Fibroblast of lung (primary cell): ENCODE measurements at regions not wholly inside any gene's neighbourhood (a gene's known extent, or its start where the extent isn't known, plus 50 kb on each side); places are given as distances from the start of the nearest gene placed in this dataset.

Experiments used
- DNase-seq, 2 donors: peaks; one replicate each; pipeline versions ENCODE4 v3.0.0 to v3.0.0-alpha.2; 2010; ENCODE audit warnings: low read depth in 2 of 2
- H2AFZ ChIP-seq: 2 replicates; pipeline ENCODE4 v1.5.1; 2012; ENCODE audit warnings: low read length, control low read depth, inconsistent platforms
- H3K27ac ChIP-seq: 2 replicates; pipeline ENCODE4 v1.5.1; 2011; ENCODE audit warnings: low read length, control low read depth; ENCODE audit not compliant: insufficient read depth
- H3K27me3 ChIP-seq: 2 replicates; pipeline ENCODE4 v1.5.1; 2011; ENCODE audit warnings: mild to moderate bottlenecking, low read length; ENCODE audit not compliant: control insufficient read depth, insufficient read depth
- H3K36me3 ChIP-seq: 2 replicates; pipeline ENCODE4 v1.5.1; 2011; ENCODE audit warnings: low read length; ENCODE audit not compliant: control insufficient read depth, insufficient read depth
- H3K4me1 ChIP-seq: 2 replicates; pipeline ENCODE4 v1.5.1; 2011; ENCODE audit warnings: low read length; ENCODE audit not compliant: control insufficient read depth, insufficient read depth; ENCODE audit errors: extremely low read depth
- H3K4me2 ChIP-seq: 2 replicates; pipeline ENCODE4 v1.5.1; 2011; ENCODE audit warnings: low read length, control low read depth; ENCODE audit not compliant: insufficient read depth; ENCODE audit errors: extremely low read depth
- H3K4me3 ChIP-seq, 4 experiments: fragments of 200-600 bp in 1 of 4; sonication (generic) in 1 of 4; replicated peaks in 1 of 4; 2 replicates each; pipeline ENCODE4 v1.5.1; 2011 to 2016; ENCODE audit warnings: low read length in 4 of 4, low read depth in 3 of 4, mild to moderate bottlenecking in 3 of 4, control low read depth in 2 of 4, inconsistent platforms in 1 of 4, mixed read lengths in 1 of 4; ENCODE audit not compliant: insufficient read depth in 1 of 4; ENCODE audit errors: control extremely low read depth in 1 of 4
- H3K79me2 ChIP-seq: 2 replicates; pipeline ENCODE4 v1.5.1; 2012; ENCODE audit warnings: mild to moderate bottlenecking, low read length, inconsistent platforms; ENCODE audit not compliant: control insufficient read depth, insufficient read depth
- H3K9ac ChIP-seq: 2 replicates; pipeline ENCODE4 v1.5.1; 2011; ENCODE audit warnings: mild to moderate bottlenecking, low read length, control low read depth; ENCODE audit not compliant: insufficient read depth
- H3K9me3 ChIP-seq: 2 replicates; pipeline ENCODE4 v1.5.1; 2012; ENCODE audit warnings: low read depth, low read length; ENCODE audit not compliant: control insufficient read depth, insufficient read depth
- H4K20me1 ChIP-seq: 2 replicates; pipeline ENCODE4 v1.5.1; 2011; ENCODE audit warnings: low read length; ENCODE audit not compliant: control insufficient read depth, insufficient read depth; ENCODE audit errors: extremely low read depth
- EZH2 ChIP-seq: IDR thresholded peaks from 2 replicates; pipeline ENCODE4 v1.5.1; 2012; ENCODE audit warnings: low read length, control low read depth, mild to moderate bottlenecking; ENCODE audit errors: missing control alignments
- TF ChIP-seq, protein P1 (sequence below), 2 donors: IDR thresholded peaks in 1 of 2; conservative IDR thresholded peaks in 1 of 2; 1 replicate in 1 of 2; 2 replicates in 1 of 2; pipeline ENCODE4 v1.5.1; 2011 to 2012; ENCODE audit warnings: low read length in 2 of 2, control low read depth in 1 of 2, inconsistent platforms in 1 of 2, low read depth in 1 of 2, mild to moderate bottlenecking in 1 of 2

DNA sequence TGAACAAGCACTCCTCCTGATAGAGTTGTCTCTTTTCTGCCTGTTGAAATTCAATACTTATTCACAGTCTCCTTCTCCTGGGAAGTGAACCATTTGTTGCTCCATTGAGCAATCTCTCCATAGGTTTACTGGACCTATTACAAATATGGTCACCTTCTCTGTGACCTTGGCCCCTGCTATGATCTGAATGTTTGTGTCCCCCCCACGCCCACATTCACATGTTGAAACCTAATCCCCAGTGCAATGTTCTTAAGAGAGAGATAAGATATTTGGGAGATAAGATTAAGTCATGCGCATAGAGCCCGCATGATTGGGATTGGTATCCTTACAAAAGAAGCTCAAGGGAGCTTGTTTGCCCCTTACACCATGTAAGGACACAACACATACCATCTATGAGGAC, 54.1 kb upstream of the GABRE start:
- no peaks in the 10 kb centered on the region for H3K9me3 ChIP-seq
- TF ChIP-seq, protein P1, sequence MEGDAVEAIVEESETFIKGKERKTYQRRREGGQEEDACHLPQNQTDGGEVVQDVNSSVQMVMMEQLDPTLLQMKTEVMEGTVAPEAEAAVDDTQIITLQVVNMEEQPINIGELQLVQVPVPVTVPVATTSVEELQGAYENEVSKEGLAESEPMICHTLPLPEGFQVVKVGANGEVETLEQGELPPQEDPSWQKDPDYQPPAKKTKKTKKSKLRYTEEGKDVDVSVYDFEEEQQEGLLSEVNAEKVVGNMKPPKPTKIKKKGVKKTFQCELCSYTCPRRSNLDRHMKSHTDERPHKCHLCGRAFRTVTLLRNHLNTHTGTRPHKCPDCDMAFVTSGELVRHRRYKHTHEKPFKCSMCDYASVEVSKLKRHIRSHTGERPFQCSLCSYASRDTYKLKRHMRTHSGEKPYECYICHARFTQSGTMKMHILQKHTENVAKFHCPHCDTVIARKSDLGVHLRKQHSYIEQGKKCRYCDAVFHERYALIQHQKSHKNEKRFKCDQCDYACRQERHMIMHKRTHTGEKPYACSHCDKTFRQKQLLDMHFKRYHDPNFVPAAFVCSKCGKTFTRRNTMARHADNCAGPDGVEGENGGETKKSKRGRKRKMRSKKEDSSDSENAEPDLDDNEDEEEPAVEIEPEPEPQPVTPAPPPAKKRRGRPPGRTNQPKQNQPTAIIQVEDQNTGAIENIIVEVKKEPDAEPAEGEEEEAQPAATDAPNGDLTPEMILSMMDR (conservative IDR thresholded peaks at IDR 0.05 in 1 of 2, IDR thresholded peaks at IDR 0.05 in 1 of 2; ENCODE audit: low read depth in 1 of 2, low read length in 2 of 2): no peak
- no peak for TF ChIP-seq EZH2

DNA sequence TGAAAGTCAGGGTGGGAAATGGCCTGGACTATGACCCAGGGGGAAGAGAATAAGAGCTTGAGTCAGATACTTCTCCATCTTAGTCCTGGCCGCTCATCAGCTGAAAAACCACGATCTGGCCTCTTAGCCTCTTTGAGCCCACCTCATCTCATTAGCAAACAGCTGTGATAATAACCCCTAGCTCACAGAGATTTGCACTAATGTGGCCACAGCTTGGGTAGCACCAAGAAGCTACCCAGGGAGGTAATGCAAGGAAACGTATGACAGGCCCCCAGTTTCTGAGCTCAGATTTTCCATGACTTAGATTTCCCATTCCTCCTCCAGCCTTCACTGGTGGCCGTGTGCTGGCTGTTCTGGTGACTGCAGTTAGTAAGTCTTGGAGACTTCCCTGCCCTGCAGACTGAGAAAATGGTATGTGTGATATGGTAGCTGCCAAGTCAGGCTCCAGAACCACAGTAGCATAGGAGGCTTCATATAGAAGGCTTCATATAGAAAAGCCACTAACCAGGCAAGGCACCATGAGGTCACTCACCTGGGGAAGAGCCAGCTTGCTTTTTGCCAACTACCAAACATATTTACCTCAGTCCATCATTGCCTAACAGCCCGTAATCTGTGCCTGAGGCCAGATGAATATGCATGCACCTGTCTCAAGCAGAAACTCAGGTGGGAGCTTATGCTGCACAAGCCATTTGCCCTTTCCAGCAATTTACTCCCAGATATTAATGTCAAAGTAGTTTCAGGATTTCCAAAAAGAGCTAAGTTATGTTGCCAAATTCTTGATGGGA, 51.4 kb upstream of the GABRE start:
- no peak overlapping the region for H2AFZ ChIP-seq
- H3K9ac ChIP-seq: no peak overlapping the region
- DNase-seq: peak in 1 of 2 donors; percentile 77
- H3K4me2 ChIP-seq: no peak overlapping the region
- H3K36me3 ChIP-seq: no peaks in the 10 kb centered on the region
- TF ChIP-seq, protein P1 (conservative IDR thresholded peaks at IDR 0.05 in 1 of 2, IDR thresholded peaks at IDR 0.05 in 1 of 2; ENCODE audit: low read depth in 1 of 2, low read length in 2 of 2): no peak
- no peak for TF ChIP-seq EZH2
- H4K20me1 ChIP-seq: no peaks in the 10 kb centered on the region
- H3K4me1 ChIP-seq: no peaks in the 10 kb centered on the region
- H3K27me3 ChIP-seq: no peaks in the 10 kb centered on the region
- no peaks in the 10 kb centered on the region for H3K79me2 ChIP-seq
- H3K9me3 ChIP-seq: no peaks in the 10 kb centered on the region
- no peak overlapping the region for H3K4me3 ChIP-seq
- H3K27ac ChIP-seq: no peak overlapping the region

More for the DNA sequence above, 54.1 kb upstream of the GABRE start:
- Histone ChIP-seq H4K20me1 (no peaks in the 10 kb centered on the region), H3K27me3 (no peaks in the 10 kb centered on the region), H3K4me2 (no peak overlapping the region), H3K4me3 (no peak overlapping the region), H2AFZ (no peak overlapping the region), H3K36me3 (no peaks in the 10 kb centered on the region), H3K79me2 (no peaks in the 10 kb centered on the region), H3K27ac (no peak overlapping the region), H3K9ac (no peak overlapping the region), H3K4me1 (no peaks in the 10 kb centered on the region)
- DNase-seq: no peak

DNA sequence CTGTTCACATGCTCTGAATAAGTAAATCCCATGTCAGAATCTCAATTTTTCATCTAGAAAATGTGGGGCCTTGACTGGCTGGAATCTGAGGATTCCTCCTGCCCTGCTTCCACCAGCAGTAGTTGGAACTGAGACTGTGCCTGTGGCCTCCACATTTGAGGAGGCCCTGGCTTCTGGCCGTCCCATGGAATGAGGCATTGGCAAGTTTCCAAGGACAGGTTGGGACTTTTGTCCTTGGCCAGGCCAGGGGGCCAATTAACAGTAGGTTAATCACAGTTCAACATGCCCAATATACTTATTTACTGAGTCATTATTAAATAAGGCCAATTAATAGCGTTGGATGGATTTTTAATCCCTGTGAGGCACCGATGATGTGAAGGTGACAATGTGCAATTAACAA, 50.2 kb upstream of the GABRE start:
- Histone ChIP-seq H3K4me3 (no peak overlapping the region), H3K4me1 (no peaks in the 10 kb centered on the region), H3K9me3 (no peaks in the 10 kb centered on the region), H3K27ac (no peak overlapping the region), H4K20me1 (no peaks in the 10 kb centered on the region), H2AFZ (no peak overlapping the region), H3K36me3 (no peaks in the 10 kb centered on the region), H3K79me2 (no peaks in the 10 kb centered on the region), H3K27me3 (no peaks in the 10 kb centered on the region), H3K9ac (no peak overlapping the region), H3K4me2 (no peak overlapping the region)
- no peak for DNase-seq
- TF ChIP-seq, protein P1 (conservative IDR thresholded peaks at IDR 0.05 in 1 of 2, IDR thresholded peaks at IDR 0.05 in 1 of 2; ENCODE audit: low read depth in 1 of 2, low read length in 2 of 2): no peak
